WTC11 (cell line): ENCODE measurements at regions not wholly inside any gene's neighbourhood (a gene's known extent, or its start where the extent isn't known, plus 50 kb on each side); places are given as distances from the start of the nearest gene placed in this dataset.
"Not testable (repeated sequence)": the region's sequence is repeated elsewhere in the genome, so short reads cannot be mapped to it uniquely, and the experiment has no call there.

Source experiments
- ATAC-seq: fragments of 200-7000 bp; cut with Tn5 transposase; 2 replicates; pipeline ENCODE4 v1.10.0; 2021; ENCODE audit warnings: mild to moderate bottlenecking, moderate library complexity
- CTCF ChIA-PET: fragments of 300-600 bp; sonication (Branson Sonifier 250); formaldehyde crosslinking; loops from one replicate; lab custom pipeline; 2021; ENCODE audit warnings: antibody characterized with exemption; lab: Charles Lee
- POLR2A ChIA-PET: fragments of 350-600 bp; sonication (Branson Sonifier 250); formaldehyde crosslinking; loops from one replicate; lab custom pipeline; 2021; ENCODE audit warnings: antibody characterized with exemption; lab: Charles Lee
- DNase-seq: peaks from one replicate; pipeline ENCODE4 v3.0.0; 2021; ENCODE audit warnings: low spot score
- H3K27ac Mint-ChIP-seq: 2 replicates; pipeline ENCODE4 v1.8.0; 2021; ENCODE audit warnings: mixed read lengths
- H3K27me3 Mint-ChIP-seq: 2 replicates; pipeline ENCODE4 v1.8.0; 2021; ENCODE audit warnings: low read depth, mild to moderate bottlenecking, moderate library complexity, mixed read lengths
- H3K36me3 Mint-ChIP-seq: 2 replicates; pipeline ENCODE4 v1.8.0; 2021; ENCODE audit warnings: mixed read lengths
- H3K4me1 Mint-ChIP-seq: 2 replicates; pipeline ENCODE4 v1.8.0; 2022; ENCODE audit warnings: mixed read lengths
- H3K4me3 Mint-ChIP-seq: 2 replicates; pipeline ENCODE4 v1.8.0; 2021; ENCODE audit warnings: mild to moderate bottlenecking, moderate library complexity, mixed read lengths
- H3K9me3 Mint-ChIP-seq: 2 replicates; pipeline ENCODE4 v1.8.0; 2021; ENCODE audit warnings: mixed read lengths

DNA sequence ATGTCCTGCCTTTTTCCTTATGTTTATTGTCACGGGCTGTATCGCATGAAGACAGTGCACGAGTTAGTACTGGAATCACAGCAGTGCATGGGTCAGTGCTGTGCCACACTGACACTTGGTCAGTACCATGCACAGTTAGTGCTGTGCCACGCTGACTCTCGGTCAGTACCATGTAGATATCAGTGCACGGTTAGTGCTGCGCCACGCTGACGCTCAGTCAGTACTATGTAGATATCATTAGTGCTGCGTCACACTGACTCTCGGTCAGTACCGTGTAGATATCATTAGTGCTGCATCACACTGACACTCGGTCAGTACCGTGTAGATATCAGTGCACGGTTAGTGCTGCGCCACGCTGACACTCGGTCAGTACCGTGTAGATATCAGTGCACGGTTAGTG, 104.1 kb downstream of the NPIPB11 start:
- DNase-seq, H3K4me1 Mint-ChIP-seq, CTCF ChIA-PET, POLR2A ChIA-PET, H3K36me3 Mint-ChIP-seq, H3K9me3 Mint-ChIP-seq, ATAC-seq, H3K27ac Mint-ChIP-seq, H3K4me3 Mint-ChIP-seq, H3K27me3 Mint-ChIP-seq: not testable (repeated sequence)

DNA sequence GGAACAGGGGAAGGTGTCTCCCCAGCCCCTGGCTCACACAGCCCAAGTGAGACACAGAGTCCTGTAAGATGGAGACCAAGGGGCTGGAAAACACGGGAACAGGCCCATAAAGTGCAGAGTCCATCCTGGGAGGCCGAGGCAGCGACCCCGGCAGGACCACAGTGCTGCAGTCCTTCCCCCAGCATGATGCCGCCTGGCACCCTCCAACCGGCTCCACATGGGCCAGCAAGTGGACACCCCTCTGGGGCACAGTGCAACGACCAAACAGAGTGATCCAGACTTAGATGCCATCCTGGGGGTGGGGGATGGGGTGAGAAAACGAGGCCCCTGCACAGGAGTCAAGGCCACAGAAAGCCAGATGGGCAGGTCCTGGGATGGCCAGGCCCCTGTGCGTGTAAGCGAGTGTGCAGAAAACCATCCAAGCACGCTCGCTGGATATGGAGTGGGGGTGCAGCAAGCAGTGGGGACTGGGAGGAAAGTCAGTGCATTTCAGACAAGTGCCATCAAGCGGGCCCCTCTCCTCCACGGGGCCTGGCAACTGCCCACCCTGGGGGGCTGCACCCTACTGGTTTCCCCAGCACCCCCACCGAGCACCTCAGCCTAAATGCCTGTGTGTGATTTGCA, 104.7 kb downstream of the NPIPB11 start:
- CTCF ChIA-PET, H3K36me3 Mint-ChIP-seq, H3K9me3 Mint-ChIP-seq, H3K4me1 Mint-ChIP-seq, H3K4me3 Mint-ChIP-seq, H3K27me3 Mint-ChIP-seq, POLR2A ChIA-PET, H3K27ac Mint-ChIP-seq, ATAC-seq, DNase-seq: not testable (repeated sequence)

DNA sequence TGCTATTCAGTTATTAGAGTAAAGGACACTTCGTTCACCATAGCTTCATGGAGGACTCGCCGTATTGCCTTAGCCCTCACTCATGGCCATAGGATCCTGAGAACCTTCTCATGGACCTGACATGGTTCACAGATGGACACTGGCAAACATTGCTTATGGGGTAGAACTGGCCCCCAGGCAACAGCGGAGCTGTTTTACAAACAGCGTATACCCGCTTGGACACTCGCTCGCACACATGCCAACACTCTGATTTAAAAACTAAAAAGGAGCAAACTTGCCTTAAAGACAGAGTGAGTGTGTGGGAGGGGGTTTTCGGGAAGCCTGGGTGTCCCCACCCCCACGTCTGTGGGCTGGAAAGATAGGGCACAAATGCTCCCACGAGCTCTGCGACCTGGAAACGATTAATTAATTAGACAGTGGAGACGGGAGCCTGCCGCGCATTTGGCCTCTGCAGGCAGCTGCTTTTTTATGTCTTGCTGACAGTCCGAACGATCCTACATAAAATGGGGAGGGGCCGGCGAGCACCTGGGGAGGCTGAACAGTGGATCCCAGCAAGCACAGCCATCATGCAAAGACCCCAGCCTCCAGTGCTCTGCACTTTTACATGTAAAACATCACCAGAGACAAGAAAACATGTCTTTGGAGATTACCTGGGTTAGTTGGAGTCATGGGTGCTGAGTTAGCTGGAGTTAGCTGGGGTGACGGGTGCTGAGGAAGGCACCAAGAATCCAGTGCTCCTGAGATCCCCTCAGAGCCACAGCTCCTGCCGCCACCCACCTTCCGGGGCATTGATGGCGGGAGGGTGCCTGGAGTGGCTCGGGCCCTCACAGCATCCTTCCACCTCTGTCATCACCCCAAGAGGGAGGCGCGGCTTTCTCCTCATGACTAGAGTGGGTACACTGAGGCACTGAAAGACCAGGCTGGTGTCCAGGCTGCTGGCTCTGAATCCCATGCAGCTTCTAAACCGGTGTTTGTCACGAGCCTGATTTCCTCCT, 105.7 kb downstream of the NPIPB11 start:
- H3K27me3 Mint-ChIP-seq, DNase-seq, ATAC-seq, H3K27ac Mint-ChIP-seq, CTCF ChIA-PET, H3K36me3 Mint-ChIP-seq, H3K4me1 Mint-ChIP-seq, H3K9me3 Mint-ChIP-seq, H3K4me3 Mint-ChIP-seq, POLR2A ChIA-PET: not testable (repeated sequence)

- POLR2A ChIA-PET, ATAC-seq, H3K27ac Mint-ChIP-seq, H3K4me1 Mint-ChIP-seq, H3K9me3 Mint-ChIP-seq, CTCF ChIA-PET, DNase-seq, H3K27me3 Mint-ChIP-seq, H3K36me3 Mint-ChIP-seq, H3K4me3 Mint-ChIP-seq: not testable (repeated sequence)
Observed at GRCh38 chr16:29300030-29300491, 106.5 kb downstream of the NPIPB11 start.

- H3K36me3 Mint-ChIP-seq, H3K27ac Mint-ChIP-seq, CTCF ChIA-PET, H3K27me3 Mint-ChIP-seq, DNase-seq, H3K9me3 Mint-ChIP-seq, H3K4me1 Mint-ChIP-seq, ATAC-seq, H3K4me3 Mint-ChIP-seq, POLR2A ChIA-PET: not testable (repeated sequence)
Observed at GRCh38 chr16:29298997-29299396, 107.5 kb downstream of the NPIPB11 start.

- POLR2A ChIA-PET, DNase-seq, H3K4me1 Mint-ChIP-seq, H3K4me3 Mint-ChIP-seq, CTCF ChIA-PET, H3K36me3 Mint-ChIP-seq, H3K27me3 Mint-ChIP-seq, H3K9me3 Mint-ChIP-seq, ATAC-seq, H3K27ac Mint-ChIP-seq: not testable (repeated sequence)
Observed at GRCh38 chr16:29298307-29298706, 108.2 kb downstream of the NPIPB11 start.

GRCh38 chr16:29297809-29298177, 108.7 kb downstream of the NPIPB11 start:
- H3K4me1 Mint-ChIP-seq, DNase-seq, H3K36me3 Mint-ChIP-seq, ATAC-seq, H3K27me3 Mint-ChIP-seq, CTCF ChIA-PET, H3K9me3 Mint-ChIP-seq, POLR2A ChIA-PET, H3K27ac Mint-ChIP-seq, H3K4me3 Mint-ChIP-seq: not testable (repeated sequence)

DNA sequence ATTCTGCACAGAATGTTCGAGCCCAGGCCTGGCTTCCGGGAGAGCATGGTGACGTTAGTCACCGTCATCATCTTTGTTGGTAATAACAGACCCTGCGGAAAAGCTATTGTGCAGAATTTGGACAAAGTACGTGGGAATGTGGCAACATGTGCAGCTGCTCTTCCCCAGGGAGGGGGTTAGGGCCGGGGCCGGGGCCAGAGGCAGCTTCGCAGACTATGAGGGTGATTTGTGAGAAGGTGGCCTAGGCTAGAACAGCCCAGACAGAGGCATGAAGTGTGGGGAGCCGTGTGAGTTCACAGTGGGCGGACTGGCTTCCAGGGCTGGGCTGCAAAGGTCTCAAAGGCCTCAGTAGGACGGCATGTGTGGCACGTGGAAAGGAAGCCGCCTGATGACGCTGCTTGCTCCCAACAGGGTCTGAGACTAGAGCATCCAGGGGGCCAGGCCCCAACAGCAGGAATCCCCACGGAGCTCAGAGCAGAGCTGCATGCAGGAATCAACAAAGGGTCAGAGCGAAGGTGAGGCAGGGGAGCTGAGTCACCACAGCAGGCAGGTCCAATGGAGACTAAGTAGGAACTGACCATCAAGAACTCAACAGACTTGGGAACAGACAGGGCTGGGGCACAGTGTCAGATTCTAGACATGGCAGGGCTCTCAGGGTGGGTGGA, 109.2 kb downstream of the NPIPB11 start:
- H3K36me3 Mint-ChIP-seq, H3K4me3 Mint-ChIP-seq, H3K9me3 Mint-ChIP-seq, DNase-seq, H3K27me3 Mint-ChIP-seq, H3K27ac Mint-ChIP-seq, CTCF ChIA-PET, POLR2A ChIA-PET, H3K4me1 Mint-ChIP-seq, ATAC-seq: not testable (repeated sequence)

- CTCF ChIA-PET, ATAC-seq, H3K4me1 Mint-ChIP-seq, H3K36me3 Mint-ChIP-seq, DNase-seq, H3K27ac Mint-ChIP-seq, H3K27me3 Mint-ChIP-seq, H3K9me3 Mint-ChIP-seq, H3K4me3 Mint-ChIP-seq: not testable (repeated sequence)
- POLR2A ChIA-PET = interaction anchor here (0.5 kb wide), 1 partner anchor 436 kb away, joined by 9 read pairs; no protein-coding TSS in a partner anchor
Observed at GRCh38 chr16:29296176-29296575, 110.3 kb downstream of the NPIPB11 start.

- H3K36me3 Mint-ChIP-seq, H3K27ac Mint-ChIP-seq, CTCF ChIA-PET, H3K27me3 Mint-ChIP-seq, H3K4me3 Mint-ChIP-seq, H3K4me1 Mint-ChIP-seq, DNase-seq, H3K9me3 Mint-ChIP-seq, POLR2A ChIA-PET, ATAC-seq: not testable (repeated sequence)
Observed at GRCh38 chr16:29294951-29295795, 111.3 kb downstream of the NPIPB11 start.

DNA sequence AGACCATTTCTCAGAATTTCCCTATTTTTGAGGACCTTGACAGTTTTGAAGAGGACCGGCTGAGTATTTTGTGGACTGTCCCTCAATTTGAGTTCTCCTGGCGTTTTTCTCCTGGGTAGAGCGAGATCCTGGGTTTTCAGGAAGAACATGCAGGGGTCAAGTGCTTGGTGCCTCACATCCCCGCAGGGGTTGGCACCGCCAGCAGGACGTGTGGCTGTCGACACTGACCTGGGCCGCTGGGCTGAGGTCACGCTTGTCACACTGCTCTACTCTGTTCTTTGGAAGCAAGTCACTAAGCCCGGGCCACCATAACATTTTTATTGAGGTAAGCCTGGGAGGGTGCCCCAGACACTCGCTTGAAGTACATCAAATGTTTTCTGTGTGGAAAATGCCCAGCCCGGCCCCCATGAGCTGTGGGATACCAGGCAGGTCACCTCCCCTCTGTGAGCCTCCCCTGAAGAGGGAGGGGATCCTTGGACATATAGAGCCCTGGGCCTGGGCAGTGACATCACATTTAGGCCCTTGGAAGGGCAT, 112.0 kb downstream of the NPIPB11 start:
- DNase-seq, H3K27ac Mint-ChIP-seq, H3K36me3 Mint-ChIP-seq, POLR2A ChIA-PET, H3K27me3 Mint-ChIP-seq, H3K4me3 Mint-ChIP-seq, H3K4me1 Mint-ChIP-seq, CTCF ChIA-PET, ATAC-seq, H3K9me3 Mint-ChIP-seq: not testable (repeated sequence)
